Kidney (tissue), 13 donors: ENCODE measurements at regions not wholly inside any gene's neighbourhood (a gene's known extent, or its start where the extent isn't known, plus 50 kb on each side); places are given as distances from the start of the nearest gene placed in this dataset.

Experiments
- DNase-seq, 5 donors: peaks; one replicate each; pipeline ENCODE4 v3.0.0-alpha.2; 2013 to 2020
- FAIRE-seq: peaks from 2 replicates; lab custom pipeline; 2012; peaks lifted over from hg19 to GRCh38; lab: Jason Lieb, UNC
- H3K27ac ChIP-seq, 2 donors: one replicate each; pipeline ENCODE4 v1.7.0; 2013; ENCODE audit warnings: low read depth in 2 of 2, low read length in 2 of 2, inconsistent platforms in 1 of 2
- H3K27me3 ChIP-seq: one replicate; pipeline ENCODE4 v1.7.1; 2013; ENCODE audit warnings: low read length, inconsistent platforms; ENCODE audit not compliant: control insufficient read depth, insufficient read depth
- H3K36me3 ChIP-seq, 3 donors: one replicate each; pipeline versions ENCODE4 v1.7.0 to v1.7.1; 2013; ENCODE audit warnings: low read length in 3 of 3, control low read depth in 1 of 3, inconsistent platforms in 1 of 3; ENCODE audit not compliant: insufficient read depth in 3 of 3, control insufficient read depth in 2 of 3
- H3K4me1 ChIP-seq, 3 donors: one replicate each; pipeline versions ENCODE4 v1.7.0 to v1.7.1; 2013; ENCODE audit warnings: low read length in 3 of 3, inconsistent platforms in 1 of 3, low read depth in 1 of 3; ENCODE audit not compliant: control insufficient read depth in 2 of 3, insufficient read depth in 2 of 3
- H3K4me3 ChIP-seq, 3 donors: one replicate each; pipeline versions ENCODE4 v1.7.0 to v1.8.1; 2013; ENCODE audit warnings: low read length in 3 of 3, control low read depth in 1 of 3, inconsistent platforms in 1 of 3
- H3K9ac ChIP-seq, 3 donors: one replicate each; pipeline versions ENCODE4 v1.7.0 to v1.7.1; 2013; ENCODE audit warnings: low read length in 3 of 3, control low read depth in 1 of 3, inconsistent platforms in 1 of 3
- H3K9me3 ChIP-seq, 3 donors: one replicate each; pipeline versions ENCODE4 v1.7.0 to v1.7.1; 2013; ENCODE audit warnings: low read length in 3 of 3, control low read depth in 1 of 3, inconsistent platforms in 1 of 3; ENCODE audit not compliant: control insufficient read depth in 2 of 3, insufficient read depth in 1 of 3
- intact Hi-C: fragments of 100-400 bp; cut with DNase I; formaldehyde crosslinking; loops from one replicate; pipeline ENCODE4 v1.11.1; 2022
- TF ChIP-seq, protein P1 (sequence below): IDR thresholded peaks from 3 replicates; pipeline ENCODE4 v1.5.1; 2012; ENCODE audit warnings: mild to moderate bottlenecking, moderate library complexity, borderline replicate concordance; ENCODE audit not compliant: insufficient read depth; ENCODE audit errors: extremely low read depth
- donor health status: control.
- donor health status: control.
- donor health status: control.
- donor health status: control.
- donor health status: control.
- donor health status: DM: yes; HTN: yes; CAD: no.
- donor health status: Normal renal cell carcinoma (clear cell type).

DNA sequence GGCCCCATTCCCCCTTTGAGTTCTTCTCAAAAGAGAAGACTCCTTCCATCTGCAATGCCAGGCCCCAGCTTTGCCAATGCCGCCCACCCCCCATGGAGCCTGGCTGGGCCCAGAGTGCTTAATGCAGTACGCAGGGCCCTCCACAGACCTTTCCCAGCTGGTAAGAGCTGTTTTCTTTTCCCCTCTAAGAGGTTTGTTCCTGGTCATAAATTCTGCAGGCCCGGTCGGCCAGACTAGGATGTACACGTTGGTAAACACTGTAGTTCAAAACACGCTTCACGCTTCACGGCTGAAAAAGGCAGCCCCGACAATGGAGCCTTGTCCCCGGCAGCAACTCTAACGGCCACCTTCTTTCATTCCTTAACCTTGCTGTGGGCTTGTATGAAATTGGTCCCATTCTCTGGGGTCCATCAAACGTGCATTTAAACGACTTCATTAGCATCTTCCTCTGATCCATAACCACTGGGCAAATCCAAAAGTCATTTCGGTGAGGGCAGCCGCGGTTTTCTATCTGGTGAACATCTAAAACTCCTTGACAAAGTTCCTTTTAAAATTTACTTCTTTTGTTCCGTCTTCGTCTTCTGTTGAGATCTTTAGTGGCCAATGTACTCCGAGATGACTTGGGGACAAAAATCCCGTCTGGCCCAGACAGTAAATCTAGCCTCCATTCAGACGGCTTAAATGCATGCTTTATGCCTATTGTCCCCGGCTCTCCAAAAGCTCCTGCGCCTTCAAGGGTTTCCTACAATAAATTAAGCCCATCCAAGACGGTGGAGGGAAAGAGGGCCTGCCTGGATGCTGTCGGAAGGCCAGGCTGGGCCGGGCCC, 60.0 kb upstream of the MYEOV start:
- H3K27me3 ChIP-seq, result no peaks in the 10 kb centered on the region
- H3K4me3 ChIP-seq, result no peak overlapping the region
- FAIRE-seq (no peak), DNase-seq (peak; percentile 37 to 88 (median 78))
- H3K4me1 ChIP-seq, result no peaks in the 10 kb centered on the region
- TF ChIP-seq, protein P1, sequence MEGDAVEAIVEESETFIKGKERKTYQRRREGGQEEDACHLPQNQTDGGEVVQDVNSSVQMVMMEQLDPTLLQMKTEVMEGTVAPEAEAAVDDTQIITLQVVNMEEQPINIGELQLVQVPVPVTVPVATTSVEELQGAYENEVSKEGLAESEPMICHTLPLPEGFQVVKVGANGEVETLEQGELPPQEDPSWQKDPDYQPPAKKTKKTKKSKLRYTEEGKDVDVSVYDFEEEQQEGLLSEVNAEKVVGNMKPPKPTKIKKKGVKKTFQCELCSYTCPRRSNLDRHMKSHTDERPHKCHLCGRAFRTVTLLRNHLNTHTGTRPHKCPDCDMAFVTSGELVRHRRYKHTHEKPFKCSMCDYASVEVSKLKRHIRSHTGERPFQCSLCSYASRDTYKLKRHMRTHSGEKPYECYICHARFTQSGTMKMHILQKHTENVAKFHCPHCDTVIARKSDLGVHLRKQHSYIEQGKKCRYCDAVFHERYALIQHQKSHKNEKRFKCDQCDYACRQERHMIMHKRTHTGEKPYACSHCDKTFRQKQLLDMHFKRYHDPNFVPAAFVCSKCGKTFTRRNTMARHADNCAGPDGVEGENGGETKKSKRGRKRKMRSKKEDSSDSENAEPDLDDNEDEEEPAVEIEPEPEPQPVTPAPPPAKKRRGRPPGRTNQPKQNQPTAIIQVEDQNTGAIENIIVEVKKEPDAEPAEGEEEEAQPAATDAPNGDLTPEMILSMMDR, result no peak
- H3K9me3 ChIP-seq, result no peaks in the 10 kb centered on the region
- H3K36me3 ChIP-seq, result no peaks in the 10 kb centered on the region
- intact Hi-C loops, result no loop called here
- H3K27ac ChIP-seq, result no peak overlapping the region
- H3K9ac ChIP-seq, result no peak overlapping the region

DNA sequence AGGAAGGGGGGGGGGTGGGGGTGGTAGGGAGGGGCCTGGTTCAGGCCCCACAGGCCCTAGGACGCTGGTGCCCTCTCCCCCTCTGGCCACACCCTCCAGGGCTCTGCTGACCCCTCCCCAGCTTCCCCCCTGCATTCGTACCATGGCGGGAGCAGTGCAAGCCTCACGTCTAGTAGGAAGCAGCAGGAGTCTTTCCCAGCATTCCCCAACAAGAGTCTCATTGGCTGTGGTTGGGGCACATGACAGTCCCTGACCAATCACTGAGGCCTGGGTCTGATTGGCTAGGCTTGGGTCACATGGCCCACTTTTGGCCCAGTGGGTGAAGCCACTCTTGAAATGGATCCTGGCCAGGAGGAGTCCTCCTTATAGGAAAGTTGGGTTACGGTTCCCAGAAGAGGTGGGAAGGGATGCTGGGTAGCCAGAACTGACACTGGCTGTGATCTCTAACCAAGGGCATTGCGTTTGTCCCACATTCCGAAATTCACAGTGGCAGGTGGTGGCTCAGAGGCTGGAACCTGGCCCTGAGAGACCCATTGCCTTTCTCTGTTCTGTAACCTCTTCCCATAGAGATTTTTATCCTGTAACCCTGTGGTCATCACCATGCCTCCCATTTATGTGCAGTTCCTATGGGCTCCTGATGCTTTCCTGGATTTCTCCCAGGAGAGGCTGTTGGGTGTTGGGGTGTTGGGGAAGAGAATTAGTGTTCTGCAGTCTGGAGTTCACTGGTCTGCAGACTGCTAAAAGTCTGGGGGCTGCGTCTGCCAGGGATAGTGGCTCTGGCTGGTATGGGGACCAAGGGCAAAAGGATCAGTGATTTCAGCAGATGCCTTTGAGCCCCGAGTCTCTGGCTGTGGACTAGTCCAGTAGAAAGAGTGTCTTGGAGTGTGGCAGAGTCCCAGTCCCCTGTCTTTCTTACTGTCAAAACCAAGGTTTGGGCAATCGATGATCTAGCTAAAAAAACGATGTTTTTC, 58.9 kb upstream of the MYEOV start:
- Histone ChIP-seq H3K9me3 (no peaks in the 10 kb centered on the region), H3K4me3 (no peak overlapping the region), H3K27ac (no peak overlapping the region), H3K36me3 (no peaks in the 10 kb centered on the region), H3K4me1 (no peaks in the 10 kb centered on the region), H3K27me3 (no peaks in the 10 kb centered on the region), H3K9ac (no peak overlapping the region)
- FAIRE-seq, result no peak
- TF ChIP-seq, protein P1, result no peak
- DNase-seq, result peak in 3 of 5 donors; percentile 10 to 58 (median 35)
- intact Hi-C loops, result no loop called here

DNA sequence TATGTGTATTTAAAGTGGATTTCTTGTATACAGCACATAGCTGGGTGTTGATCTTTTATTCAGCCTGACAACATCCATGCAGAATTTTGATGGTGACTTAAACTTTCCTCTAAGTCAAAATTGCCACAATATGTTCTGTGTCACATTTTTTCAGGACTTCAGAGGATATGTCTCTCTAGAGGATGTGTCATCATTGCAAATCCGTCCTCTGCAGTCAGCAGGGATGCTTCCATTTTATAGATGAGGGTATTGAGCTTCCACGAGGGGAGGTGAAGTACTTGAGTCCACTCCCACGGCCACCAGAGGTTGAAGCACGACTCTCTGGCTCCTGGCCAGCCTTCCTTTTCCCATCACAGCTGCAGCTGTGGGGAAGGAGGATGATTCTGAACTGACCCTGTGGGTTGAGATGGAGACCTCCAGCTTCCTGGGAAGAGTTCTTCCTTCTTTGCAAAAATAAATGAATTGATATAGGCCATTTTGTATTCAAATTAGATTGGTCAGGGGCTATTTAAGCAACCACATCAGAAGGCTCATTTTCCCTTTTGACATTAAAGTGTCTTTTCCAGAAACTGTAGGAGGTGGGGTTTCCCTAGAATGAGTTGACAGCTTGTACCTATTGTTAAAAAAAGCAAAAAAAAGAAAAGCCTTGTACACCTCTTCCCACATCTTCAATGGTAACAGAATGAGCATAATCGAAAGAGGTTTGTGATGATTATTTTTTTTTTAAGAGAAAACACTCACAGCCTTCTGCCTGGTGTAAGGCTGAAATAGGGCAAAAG, 55.2 kb upstream of the MYEOV start:
- no peaks in the 10 kb centered on the region for H3K36me3 ChIP-seq
- H3K4me1 ChIP-seq, result no peaks in the 10 kb centered on the region
- no peak overlapping the region for H3K4me3 ChIP-seq
- H3K9ac ChIP-seq, result no peak overlapping the region
- TF ChIP-seq, protein P1, result no peak
- intact Hi-C loops, result no loop called here
- DNase-seq (peak in 2 of 5 donors; percentile 8 to 20), FAIRE-seq (no peak)
- H3K27me3 ChIP-seq, result no peaks in the 10 kb centered on the region
- H3K27ac ChIP-seq, result no peak overlapping the region
- no peaks in the 10 kb centered on the region for H3K9me3 ChIP-seq
